ENCODE measurements at regions not wholly inside any gene's neighbourhood (a gene's known extent, or its start where the extent isn't known, plus 50 kb on each side); places are given as distances from the start of the nearest gene placed in this dataset.
"Not testable (repeated sequence)": the region's sequence is repeated elsewhere in the genome, so short reads cannot be mapped to it uniquely, and the experiment has no call there.

DNA sequence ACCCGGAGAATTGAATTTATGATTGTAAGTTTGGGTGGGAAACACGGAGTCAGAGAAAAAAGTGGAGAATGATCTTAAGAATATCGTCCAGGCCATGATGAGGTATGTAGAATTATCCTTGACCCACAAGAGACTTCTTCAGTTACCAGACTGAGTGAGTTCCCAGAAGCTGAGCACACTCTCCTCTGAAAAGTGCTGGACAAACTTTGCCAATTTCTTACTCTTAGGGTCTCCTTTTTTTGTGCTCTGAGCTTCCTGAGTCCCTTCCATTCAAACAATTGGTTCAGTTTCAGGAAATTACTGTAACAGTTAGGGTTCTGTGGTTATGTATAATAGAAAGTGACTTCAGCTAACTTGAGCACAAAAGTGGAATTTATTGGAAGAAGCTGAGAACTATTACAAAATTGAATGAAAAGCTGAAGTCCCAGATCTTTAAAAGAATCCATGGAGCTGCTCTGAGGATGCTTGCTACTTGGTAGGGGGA lies 50.6 kb upstream of the EHBP1 start:
- DNase-seq (ENCODE audit: extremely low read depth, low read depth), result no peak

- no peak for DNase-seq (ENCODE audit: extremely low read depth, low read depth)
Measured at GRCh38 chr2:62654423-62654791, 51.1 kb upstream of the EHBP1 start.

GRCh38 chr2:62653582-62654422 lies 51.7 kb upstream of the EHBP1 start:
- DNase-seq (ENCODE audit: extremely low read depth, low read depth), result no peak

- not testable (repeated sequence) for DNase-seq (ENCODE audit: extremely low read depth, low read depth)
Measured at GRCh38 chr2:62649087-62649486, 56.4 kb upstream of the EHBP1 start.

DNA sequence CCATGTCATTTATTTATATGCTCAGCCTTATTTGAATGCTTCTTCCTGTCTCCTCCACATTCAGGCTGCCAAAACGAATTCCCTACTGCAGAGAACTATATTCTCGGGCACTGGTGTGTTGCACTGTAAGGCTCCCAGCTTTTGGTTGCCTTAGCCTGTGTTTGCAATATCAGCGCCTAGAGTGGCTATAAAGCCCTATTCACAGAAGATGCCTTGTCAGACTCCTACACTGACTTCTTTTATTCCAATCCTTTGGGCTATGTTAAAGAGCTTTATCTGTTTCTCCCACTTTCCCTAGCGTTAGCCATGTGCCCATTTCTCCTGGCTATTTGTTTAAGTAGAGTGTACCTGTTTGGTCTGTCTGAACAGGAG lies 62.4 kb upstream of the EHBP1 start:
- DNase-seq (ENCODE audit: extremely low read depth, low read depth), result no peak

- DNase-seq (ENCODE audit: extremely low read depth, low read depth), result no peak
Measured at GRCh38 chr2:62642429-62643099, 62.9 kb upstream of the EHBP1 start.

DNA sequence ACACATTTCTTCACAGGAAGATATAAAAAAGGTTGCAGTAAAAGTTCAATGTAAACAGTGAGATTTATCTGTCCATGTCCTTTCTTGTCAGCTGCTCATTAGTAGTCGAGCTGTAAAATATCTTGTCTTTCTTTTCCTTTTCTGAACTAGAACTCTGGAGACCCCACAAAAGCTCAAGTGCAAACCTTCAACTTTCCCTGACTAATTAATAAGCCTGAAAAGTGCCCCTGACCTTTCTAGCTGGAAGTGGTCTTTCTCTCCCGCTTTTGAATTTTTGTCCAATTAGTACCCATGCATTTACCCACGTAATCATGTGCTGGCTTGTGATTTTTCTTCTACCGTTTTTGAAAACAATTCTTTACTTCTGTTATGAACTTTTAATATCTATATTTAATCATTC lies 63.6 kb upstream of the EHBP1 start:
- no peak for DNase-seq (ENCODE audit: extremely low read depth, low read depth)

- DNase-seq (ENCODE audit: extremely low read depth, low read depth), result no peak
Measured at GRCh38 chr2:62641410-62641843, 64.1 kb upstream of the EHBP1 start.

GRCh38 chr2:62631160-62632085 lies 74.1 kb upstream of the EHBP1 start:
- DNase-seq (ENCODE audit: extremely low read depth, low read depth), result no peak

GRCh38 chr2:62630206-62630605 lies 75.3 kb upstream of the EHBP1 start:
- not testable (repeated sequence) for DNase-seq (ENCODE audit: extremely low read depth, low read depth)

DNA sequence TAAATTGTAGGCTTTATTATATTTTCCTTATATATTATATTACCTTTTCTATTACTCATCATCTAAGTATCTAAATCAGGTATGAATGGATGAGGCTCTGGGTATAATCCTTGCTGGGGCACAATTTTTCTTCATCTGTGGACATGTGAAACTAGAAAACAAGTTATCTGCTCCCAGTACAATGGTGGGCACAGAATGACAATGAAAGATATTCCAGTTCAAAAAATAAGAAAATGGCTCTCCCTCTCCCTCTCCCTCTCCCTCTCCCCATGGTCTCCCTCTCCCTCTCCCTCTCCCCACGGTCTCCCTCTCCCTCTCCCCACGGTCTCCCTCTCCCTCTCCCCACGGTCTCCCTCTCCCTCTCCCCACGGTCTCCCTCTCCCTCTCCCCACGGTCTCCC lies 76.2 kb upstream of the EHBP1 start:
- not testable (repeated sequence) for DNase-seq (ENCODE audit: extremely low read depth, low read depth)

DNA sequence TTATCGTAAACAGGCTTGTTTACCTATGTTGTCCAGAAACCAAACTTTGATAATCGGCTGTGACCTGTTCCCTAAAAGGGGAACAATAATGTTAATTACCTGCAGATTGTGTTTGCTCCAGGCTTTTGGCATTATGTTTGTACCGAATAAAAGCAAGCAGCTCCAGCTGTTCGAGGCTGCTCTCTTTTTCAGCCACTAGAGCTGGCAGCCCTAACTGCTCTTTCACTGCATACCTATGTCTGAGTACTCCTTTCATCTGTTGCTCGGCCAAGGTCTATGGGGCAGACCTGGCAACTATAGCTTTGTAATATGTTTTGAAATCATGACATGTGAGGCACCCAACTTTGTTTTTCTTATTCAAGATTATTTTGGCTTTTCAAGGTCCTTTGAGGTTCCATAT lies 77.8 kb upstream of the EHBP1 start:
- DNase-seq (ENCODE audit: extremely low read depth, low read depth), result no peak

DNA sequence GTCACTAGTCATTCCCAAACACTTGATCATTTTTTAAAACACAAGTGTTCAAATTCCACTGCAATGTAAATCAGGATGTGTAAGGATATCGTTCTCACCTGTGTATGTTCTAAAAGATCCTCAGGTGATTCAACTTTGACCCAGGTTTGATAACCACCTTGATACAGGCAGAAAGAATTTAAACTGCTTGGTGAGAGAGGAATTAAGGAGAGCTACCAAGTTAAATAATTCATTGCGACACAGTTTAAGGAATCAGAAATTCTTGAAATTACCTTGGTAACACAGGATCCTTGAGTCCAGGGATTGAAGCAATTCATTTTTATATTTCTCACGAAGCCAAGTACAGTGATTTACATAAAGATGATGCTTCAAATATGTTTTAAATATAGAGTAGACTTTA lies 80.7 kb upstream of the EHBP1 start:
- no peak for DNase-seq (ENCODE audit: extremely low read depth, low read depth)

DNA sequence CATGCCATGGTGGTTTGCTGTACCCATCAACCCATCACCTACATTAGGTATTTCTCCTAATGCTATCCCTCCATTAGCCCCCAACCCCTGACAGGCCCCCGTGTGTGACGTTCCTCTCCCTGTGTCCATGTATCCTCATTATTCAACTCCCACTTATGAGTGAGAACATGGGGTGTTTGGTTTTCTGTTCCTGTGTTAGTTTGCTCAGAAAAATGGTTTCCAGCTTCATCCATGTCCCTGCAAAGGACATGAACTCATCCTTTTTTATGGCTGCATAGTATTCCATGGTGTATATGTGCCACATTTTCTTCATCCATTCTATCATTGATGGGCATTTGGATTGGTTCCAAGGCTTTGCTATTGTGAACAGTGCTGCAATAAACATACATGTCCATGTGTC lies 89.0 kb upstream of the EHBP1 start:
- not testable (repeated sequence) for DNase-seq (ENCODE audit: extremely low read depth, low read depth)

- no peak for DNase-seq (ENCODE audit: extremely low read depth, low read depth)
Measured at GRCh38 chr2:62611854-62612253, 93.7 kb upstream of the EHBP1 start.

- DNase-seq (ENCODE audit: extremely low read depth, low read depth), result not testable (repeated sequence)
Measured at GRCh38 chr2:62605471-62605870, 99.5 kb upstream of the TMEM17 start.

- DNase-seq (ENCODE audit: extremely low read depth, low read depth), result no peak
Measured at GRCh38 chr2:62604336-62604735, 98.3 kb upstream of the TMEM17 start.

- DNase-seq (ENCODE audit: extremely low read depth, low read depth), result no peak
Measured at GRCh38 chr2:62603154-62603712, 97.2 kb upstream of the TMEM17 start.

DNA sequence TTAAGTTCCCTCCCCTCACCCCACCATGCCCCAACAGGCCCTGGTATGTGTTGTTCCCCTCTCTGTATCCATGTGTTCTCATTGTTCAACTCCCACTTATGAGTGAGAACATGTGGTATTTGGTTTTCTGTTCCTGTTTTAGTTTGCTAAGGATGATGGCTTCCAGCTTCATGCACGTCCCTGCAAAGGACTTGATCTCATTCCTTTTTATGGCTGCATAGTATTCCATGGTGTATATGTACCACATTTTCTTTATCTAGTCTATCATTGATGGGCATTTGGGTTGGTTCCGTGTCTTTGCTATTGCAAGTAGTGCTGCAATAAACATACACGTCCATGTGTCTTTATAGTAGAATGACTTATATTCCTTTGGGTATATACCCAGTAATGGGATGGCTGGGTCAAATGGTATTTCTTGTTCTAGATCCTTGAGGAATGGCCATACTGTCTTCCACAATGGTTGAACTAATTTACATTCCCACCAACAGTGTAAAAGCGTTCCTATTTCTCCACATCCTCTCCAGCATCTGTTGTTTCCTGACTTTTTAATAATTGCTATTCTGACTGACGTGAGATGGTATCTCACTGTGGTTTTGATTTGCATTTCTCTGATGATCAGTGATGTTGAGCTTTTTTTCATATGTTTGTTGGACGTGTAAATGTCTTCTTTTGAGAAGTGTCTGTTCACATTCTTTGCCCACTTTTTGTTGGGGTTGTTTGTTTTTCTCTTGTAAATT lies 93.8 kb upstream of the TMEM17 start:
- not testable (repeated sequence) for DNase-seq (ENCODE audit: extremely low read depth, low read depth)

DNA sequence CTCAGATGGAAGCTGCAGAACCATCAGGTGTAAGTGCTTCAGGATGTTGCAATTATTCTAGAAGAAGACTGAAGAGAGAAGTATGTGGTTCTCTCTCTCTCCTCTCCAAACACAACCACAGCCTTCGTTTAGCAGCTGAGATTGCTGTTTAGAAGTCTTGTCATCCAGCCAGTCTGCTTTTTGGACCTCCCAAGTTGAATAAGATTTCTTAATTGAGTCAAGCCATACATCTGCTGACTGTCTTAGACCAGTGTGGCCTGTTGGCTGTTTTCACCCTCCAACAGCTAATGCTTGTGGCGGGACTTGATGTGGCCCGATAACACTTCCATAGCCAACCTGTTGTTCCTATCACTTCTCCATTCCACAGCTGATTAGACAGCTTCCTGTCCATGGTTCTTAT lies 91.3 kb upstream of the TMEM17 start:
- no peak for DNase-seq (ENCODE audit: extremely low read depth, low read depth)

Measured in NCI-H460 (cell line).